ENCODE measurements at regions not wholly inside any gene's neighbourhood (a gene's known extent, or its start where the extent isn't known, plus 50 kb on each side); places are given as distances from the start of the nearest gene placed in this dataset.
"Not testable (repeated sequence)": the region's sequence is repeated elsewhere in the genome, so short reads cannot be mapped to it uniquely, and the experiment has no call there.

GRCh38 chr1:30000266-30000665, 723.1 kb downstream of the MATN1 start:
- DNase-seq (ENCODE audit: low read depth): no peak
- TF ChIP-seq CTCF (IDR thresholded peaks at IDR 0.05; ENCODE audit: low read length, missing control alignments): no peak
- H3K4me3 ChIP-seq (replicated peaks; ENCODE audit: low read depth, low read length): no peak overlapping the region

GRCh38 chr1:29999595-29999994, 723.8 kb downstream of the MATN1 start:
- TF ChIP-seq CTCF (IDR thresholded peaks at IDR 0.05; ENCODE audit: low read length, missing control alignments): no peak
- no peak overlapping the region for H3K4me3 ChIP-seq (replicated peaks; ENCODE audit: low read depth, low read length)
- DNase-seq (ENCODE audit: low read depth): no peak

- no peak for DNase-seq (ENCODE audit: low read depth)
- no peak overlapping the region for H3K4me3 ChIP-seq (replicated peaks; ENCODE audit: low read depth, low read length)
- no peak for TF ChIP-seq CTCF (IDR thresholded peaks at IDR 0.05; ENCODE audit: low read length, missing control alignments)
Measured at GRCh38 chr1:29998686-29999085, 724.7 kb downstream of the MATN1 start.

- not testable (repeated sequence) for DNase-seq (ENCODE audit: low read depth); H3K4me3 ChIP-seq (replicated peaks; ENCODE audit: low read depth, low read length)
Measured at GRCh38 chr1:29997818-29998217, 725.6 kb downstream of the MATN1 start.

GRCh38 chr1:29993950-29994349, 729.4 kb downstream of the MATN1 start:
- no peak for DNase-seq (ENCODE audit: low read depth)
- H3K4me3 ChIP-seq (replicated peaks; ENCODE audit: low read depth, low read length): no peak overlapping the region
- TF ChIP-seq CTCF (IDR thresholded peaks at IDR 0.05; ENCODE audit: low read length, missing control alignments): no peak

- DNase-seq (ENCODE audit: low read depth): no peak
- no peak for TF ChIP-seq CTCF (IDR thresholded peaks at IDR 0.05; ENCODE audit: low read length, missing control alignments)
- no peak overlapping the region for H3K4me3 ChIP-seq (replicated peaks; ENCODE audit: low read depth, low read length)
Measured at GRCh38 chr1:29991815-29992214, 731.6 kb downstream of the MATN1 start.

- no peak for DNase-seq (ENCODE audit: low read depth)
Measured at GRCh38 chr1:29991025-29991424, 732.4 kb downstream of the MATN1 start.

More at GRCh38 chr1:29991025-29991424, 732.4 kb downstream of the MATN1 start:
- no peak overlapping the region for H3K4me3 ChIP-seq (replicated peaks; ENCODE audit: low read depth, low read length)
- TF ChIP-seq CTCF (IDR thresholded peaks at IDR 0.05; ENCODE audit: low read length, missing control alignments): no peak

All from fibroblast of pulmonary artery (primary cell).